ACC112 (cell line): ENCODE measurements at regions not wholly inside any gene's neighbourhood (a gene's known extent, or its start where the extent isn't known, plus 50 kb on each side); places are given as distances from the start of the nearest gene placed in this dataset.

Experiments used
- H2AFZ ChIP-seq: fragments of 200-600 bp; sonication (generic); one replicate; pipeline ENCODE4 v1.6.0; 2017; ENCODE audit warnings: antibody characterized with exemption, low read length; ENCODE audit not compliant: unreplicated experiment
- H3K27ac ChIP-seq: fragments of 200-600 bp; sonication (generic); 2 replicates; pipeline ENCODE4 v1.5.1; 2014; ENCODE audit warnings: low read depth, mild to moderate bottlenecking, antibody characterized with exemption, low read length, moderate library complexity
- H3K27me3 ChIP-seq: fragments of 200-600 bp; sonication (generic); 2 replicates; pipeline ENCODE4 v1.6.1; 2014; ENCODE audit warnings: mild to moderate bottlenecking, antibody characterized with exemption, low read length, moderate library complexity, mixed read lengths; ENCODE audit not compliant: insufficient read depth
- H3K36me3 ChIP-seq: fragments of 200-600 bp; sonication (generic); 2 replicates; pipeline ENCODE4 v1.6.1; 2016; ENCODE audit warnings: mild to moderate bottlenecking, antibody characterized with exemption, low read length, moderate library complexity, mixed read lengths; ENCODE audit not compliant: insufficient read depth
- H3K4me1 ChIP-seq: fragments of 200-600 bp; sonication (generic); one replicate; pipeline ENCODE4 v1.6.1; 2016; ENCODE audit warnings: low read length, mixed read lengths; ENCODE audit not compliant: insufficient read depth, unreplicated experiment, control insufficient read depth
- H3K4me3 ChIP-seq: fragments of 200-600 bp; sonication (generic); 2 replicates; pipeline ENCODE4 v1.5.1; 2014; ENCODE audit warnings: mild to moderate bottlenecking, low read depth, low read length
- H3K79me2 ChIP-seq: fragments of 200-600 bp; sonication (generic); one replicate; pipeline ENCODE4 v1.6.0; 2016; ENCODE audit warnings: low read length; ENCODE audit not compliant: control insufficient read depth, unreplicated experiment, insufficient read depth

GRCh38 chr11:81092522-81092921 is 1641.1 kb downstream of the FAM181B start:
- Histone ChIP-seq H3K36me3 (no peaks in the 10 kb centered on the region), H3K4me3 (no peak overlapping the region), H2AFZ (no peak overlapping the region), H3K4me1 (no peaks in the 10 kb centered on the region), H3K79me2 (no peaks in the 10 kb centered on the region), H3K27me3 (peaks cover 8% of the 10 kb centered on the region; the same call in 1 of the 2 replicates), H3K27ac (no peak overlapping the region)

GRCh38 chr11:81089242-81089641 is 1644.4 kb downstream of the FAM181B start:
- Histone ChIP-seq H3K27ac (no peak overlapping the region), H2AFZ (no peak overlapping the region), H3K27me3 (peaks cover 8% of the 10 kb centered on the region; the same call in 1 of the 2 replicates), H3K4me3 (no peak overlapping the region), H3K4me1 (no peaks in the 10 kb centered on the region), H3K36me3 (no peaks in the 10 kb centered on the region), H3K79me2 (no peaks in the 10 kb centered on the region)

- Histone ChIP-seq H3K79me2 (no peaks in the 10 kb centered on the region), H3K27ac (no peak overlapping the region), H3K4me3 (no peak overlapping the region)
Observed at GRCh38 chr11:81080476-81080875, 1639.6 kb upstream of the TENM4 start.

GRCh38 chr11:81072273-81072672 is 1631.4 kb upstream of the TENM4 start:
- Histone ChIP-seq H3K27me3 (peaks cover 18% of the 10 kb centered on the region; the same call in 1 of the 2 replicates), H3K79me2 (no peaks in the 10 kb centered on the region), H3K27ac (no peak overlapping the region), H3K36me3 (no peaks in the 10 kb centered on the region), H3K4me3 (no peak overlapping the region), H2AFZ (no peak overlapping the region), H3K4me1 (no peaks in the 10 kb centered on the region)

More at GRCh38 chr11:81080476-81080875, 1639.6 kb upstream of the TENM4 start:
- no peaks in the 10 kb centered on the region for H3K27me3 ChIP-seq
- no peak overlapping the region for H2AFZ ChIP-seq
- H3K4me1 ChIP-seq: no peaks in the 10 kb centered on the region
- H3K36me3 ChIP-seq: no peaks in the 10 kb centered on the region

- H3K4me1 ChIP-seq: no peaks in the 10 kb centered on the region
- peaks cover 18% of the 10 kb centered on the region; the same call in 1 of the 2 replicates for H3K27me3 ChIP-seq
- H3K4me3 ChIP-seq: no peak overlapping the region
- H3K79me2 ChIP-seq: no peaks in the 10 kb centered on the region
- H2AFZ ChIP-seq: no peak overlapping the region
- H3K27ac ChIP-seq: no peak overlapping the region
- no peaks in the 10 kb centered on the region for H3K36me3 ChIP-seq
Observed at GRCh38 chr11:81071606-81072005, 1630.8 kb upstream of the TENM4 start.

- Histone ChIP-seq H3K27me3 (peaks cover 18% of the 10 kb centered on the region; the same call in 1 of the 2 replicates), H2AFZ (no peak overlapping the region), H3K4me3 (no peak overlapping the region), H3K4me1 (no peaks in the 10 kb centered on the region), H3K27ac (no peak overlapping the region), H3K79me2 (no peaks in the 10 kb centered on the region), H3K36me3 (no peaks in the 10 kb centered on the region)
Observed at GRCh38 chr11:81070948-81071347, 1630.1 kb upstream of the TENM4 start.

- H3K4me1 ChIP-seq: no peaks in the 10 kb centered on the region
Observed at GRCh38 chr11:81059356-81059755, 1618.5 kb upstream of the TENM4 start.

GRCh38 chr11:81052344-81053158 is 1611.7 kb upstream of the TENM4 start:
- Histone ChIP-seq H3K27ac (no peak overlapping the region), H3K79me2 (no peaks in the 10 kb centered on the region), H3K36me3 (no peaks in the 10 kb centered on the region), H3K4me3 (no peak overlapping the region), H3K4me1 (no peaks in the 10 kb centered on the region), H2AFZ (no peak overlapping the region), H3K27me3 (peaks cover 24% of the 10 kb centered on the region; the same call in 1 of the 2 replicates)

More at GRCh38 chr11:81059356-81059755, 1618.5 kb upstream of the TENM4 start:
- Histone ChIP-seq H3K36me3 (no peaks in the 10 kb centered on the region), H3K27me3 (peaks cover 7% of the 10 kb centered on the region), H3K4me3 (no peak overlapping the region), H3K27ac (no peak overlapping the region), H3K79me2 (no peaks in the 10 kb centered on the region), H2AFZ (no peak overlapping the region)

- H3K4me1 ChIP-seq: no peaks in the 10 kb centered on the region
- H3K4me3 ChIP-seq: no peak overlapping the region
- H3K27ac ChIP-seq: no peak overlapping the region
- H2AFZ ChIP-seq: no peak overlapping the region
- no peaks in the 10 kb centered on the region for H3K36me3 ChIP-seq
- H3K27me3 ChIP-seq: no peaks in the 10 kb centered on the region
- H3K79me2 ChIP-seq: no peaks in the 10 kb centered on the region
Observed at GRCh38 chr11:81039916-81040524, 1599.2 kb upstream of the TENM4 start.

- Histone ChIP-seq H3K4me3 (no peak overlapping the region), H3K79me2 (no peaks in the 10 kb centered on the region), H3K27me3 (peaks cover 3% of the 10 kb centered on the region; the same call in 1 of the 2 replicates), H3K27ac (no peak overlapping the region), H2AFZ (no peak overlapping the region), H3K4me1 (no peaks in the 10 kb centered on the region), H3K36me3 (no peaks in the 10 kb centered on the region)
Observed at GRCh38 chr11:81036168-81036870, 1595.5 kb upstream of the TENM4 start.
